ENCODE measurements at regions not wholly inside any gene's neighbourhood (a gene's known extent, or its start where the extent isn't known, plus 50 kb on each side); places are given as distances from the start of the nearest gene placed in this dataset.

GRCh38 chr6:154623391-154623790, 109.8 kb upstream of the SCAF8 start:
- no peak for TF ChIP-seq EZH2 (IDR thresholded peaks at IDR 0.05; ENCODE audit: insufficient read depth, poor library complexity, severe bottlenecking)
- no peak for TF ChIP-seq EZH2phosphoT487 (IDR thresholded peaks at IDR 0.05; ENCODE audit: insufficient read depth, low read depth)

All from GM23248 (cell line).